Gastroesophageal sphincter (tissue), 3 donors: ENCODE measurements at regions not wholly inside any gene's neighbourhood (a gene's known extent, or its start where the extent isn't known, plus 50 kb on each side); places are given as distances from the start of the nearest gene placed in this dataset.

Experiments used
- CTCF ChIP-seq, 4 experiments: fragments of 200-600 bp in 2 of 4; fragments of 450-650 bp in 2 of 4; sonication (generic) in 1 of 4; IDR thresholded peaks; one replicate each; pipeline ENCODE4 v1.5.1; 2017 to 2019; ENCODE audit warnings: antibody characterized with exemption in 4 of 4, mild to moderate bottlenecking in 2 of 4, moderate library complexity in 2 of 4
- POLR2A ChIP-seq, 2 donors: fragments of 450-650 bp; IDR thresholded peaks; one replicate each; pipeline ENCODE4 v1.6.1; 2017; ENCODE audit warnings: antibody characterized with exemption in 2 of 2, mild to moderate bottlenecking in 2 of 2, moderate library complexity in 1 of 2

DNA sequence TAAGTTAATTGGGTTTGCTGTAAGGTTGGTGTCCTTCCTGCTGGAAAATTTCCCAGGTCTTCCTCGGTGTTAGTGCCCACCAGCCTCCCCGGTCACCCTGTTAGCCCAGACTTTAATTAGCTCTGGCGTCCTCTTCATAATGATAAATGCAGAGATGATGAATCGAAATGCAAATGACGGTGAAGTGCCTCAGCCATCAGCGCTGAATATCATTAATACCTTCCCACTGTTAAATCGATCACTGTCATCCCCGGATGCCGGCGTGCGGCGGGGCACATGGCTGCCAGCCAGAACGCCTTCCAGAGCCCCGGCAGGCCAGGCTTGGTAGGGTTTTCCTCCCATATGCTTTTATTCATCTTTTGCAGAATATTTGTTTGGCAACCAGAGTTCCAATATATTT is 204.5 kb downstream of the IRX2 start:
- TF ChIP-seq POLR2A (IDR thresholded peaks at IDR 0.05): no peak
- TF ChIP-seq CTCF (IDR thresholded peaks at IDR 0.05): no peak
